ENCODE measurements at regions not wholly inside any gene's neighbourhood (a gene's known extent, or its start where the extent isn't known, plus 50 kb on each side); places are given as distances from the start of the nearest gene placed in this dataset.

GRCh38 chr14:98297567-98297966 lies 974.4 kb downstream of the BCL11B start:
- TF ChIP-seq ZSCAN29 (CRISPR knock-in tag; conservative IDR thresholded peaks at IDR 0.05), result no peak
- TF ChIP-seq ZNF263 (CRISPR knock-in tag; IDR thresholded peaks at IDR 0.05), result no peak
- no peak for TF ChIP-seq ZNF274 (CRISPR knock-in tag; IDR thresholded peaks at IDR 0.05)
- TF ChIP-seq SUZ12 (IDR thresholded peaks at IDR 0.05; ENCODE audit: low read depth, low read length), result no peak
- TF ChIP-seq STAT5B (CRISPR knock-in tag; IDR thresholded peaks at IDR 0.05), result no peak
- TF ChIP-seq SNAI1 (CRISPR knock-in tag; IDR thresholded peaks at IDR 0.05; ENCODE audit: borderline replicate concordance), result no peak
- TF ChIP-seq ONECUT2 (CRISPR knock-in tag; IDR thresholded peaks at IDR 0.05), result no peak
- no peak for TF ChIP-seq CTCF (CRISPR knock-in tag; IDR thresholded peaks at IDR 0.05)
- no peak for TF ChIP-seq LCORL (IDR thresholded peaks at IDR 0.05)
- TF ChIP-seq LCORL (CRISPR knock-in tag; IDR thresholded peaks at IDR 0.05), result no peak
- no peak for TF ChIP-seq E2F2 (CRISPR knock-in tag; IDR thresholded peaks at IDR 0.05; ENCODE audit: borderline replicate concordance)
- no peak for TF ChIP-seq SP1 (IDR thresholded peaks at IDR 0.05)
- TF ChIP-seq SP1 (CRISPR knock-in tag; IDR thresholded peaks at IDR 0.05), result no peak
- TF ChIP-seq ZNF574 (CRISPR knock-in tag; IDR thresholded peaks at IDR 0.05), result no peak

Measured in HepG2 (cell line).